Heart left ventricle (tissue), 13 donors: ENCODE measurements at regions not wholly inside any gene's neighbourhood (a gene's known extent, or its start where the extent isn't known, plus 50 kb on each side); places are given as distances from the start of the nearest gene placed in this dataset.

Source experiments
- CTCF ChIP-seq, 12 donors: fragments of 200-600 bp; sonication (generic) in 4 of 12; IDR thresholded peaks; one replicate each; pipeline versions ENCODE4 v1.5.0 to v1.8.0; 2018 to 2022; ENCODE audit warnings: antibody characterized with exemption in 12 of 12, mild to moderate bottlenecking in 5 of 12
- POLR2A ChIP-seq, 2 donors: fragments of 450-650 bp; IDR thresholded peaks; one replicate each; pipeline ENCODE4 v1.6.1; 2017; ENCODE audit warnings: antibody characterized with exemption in 2 of 2, mild to moderate bottlenecking in 2 of 2, moderate library complexity in 2 of 2
- donor health status: ischemic (EF 13 %, LVEDD 7.1; RV severe dilation, severe dysfunction).
- donor health status: DM: no; HTN: yes; CAD: no.
- donor health status: DM: no; HTN: no; CAD: no.
- donor health status: ischemic (EF 25% LVEDD 6.9; RV normal size, moderate dysfunction).
- donor health status: ischemic (EF 25% LVEDD 5.7; RV mildly dilated, moderate dysfunction).
- donor health status: ischemic (EF 35%, LVEDD 5.7; RV mildly dilated, moderate dysfunction).
- donor health status: nonischemic (EF 11% LVEDD 7.7; RV severe dilation, severe dysfunction).
- donor health status: DM: yes; HTN: yes; CAD: no.
- donor health status: PGD.
- donor health status: ischemic (EF 29% LVEDD 5.4; RV normal size, mild dysfunction).
- donor health status: nonischemic (EF 23%, LVEDD 6.1; RV moderate dilation, normal function).

GRCh38 chr7:24057243-24057642 lies 226.7 kb upstream of the NPY start:
- no peak for TF ChIP-seq CTCF (IDR thresholded peaks at IDR 0.05)
- TF ChIP-seq POLR2A (IDR thresholded peaks at IDR 0.05): no peak
